OCI-LY3 (cell line): ENCODE measurements at regions not wholly inside any gene's neighbourhood (a gene's known extent, or its start where the extent isn't known, plus 50 kb on each side); places are given as distances from the start of the nearest gene placed in this dataset.

ENCODE experiments used
- EZH2phosphoT487 ChIP-seq: fragments of 200-600 bp; shearing (Covaris generic); IDR thresholded peaks from 2 replicates; pipeline ENCODE4 v1.6.1; 2018; ENCODE audit warnings: antibody characterized with exemption, mixed run types, low read depth
- TF ChIP-seq, protein P1 (sequence below): fragments of 200-600, 300-600 bp; sonication (generic); IDR thresholded peaks from 2 replicates; pipeline ENCODE4 v1.5.1; 2014; ENCODE audit warnings: antibody characterized with exemption, low read length, low read depth

DNA sequence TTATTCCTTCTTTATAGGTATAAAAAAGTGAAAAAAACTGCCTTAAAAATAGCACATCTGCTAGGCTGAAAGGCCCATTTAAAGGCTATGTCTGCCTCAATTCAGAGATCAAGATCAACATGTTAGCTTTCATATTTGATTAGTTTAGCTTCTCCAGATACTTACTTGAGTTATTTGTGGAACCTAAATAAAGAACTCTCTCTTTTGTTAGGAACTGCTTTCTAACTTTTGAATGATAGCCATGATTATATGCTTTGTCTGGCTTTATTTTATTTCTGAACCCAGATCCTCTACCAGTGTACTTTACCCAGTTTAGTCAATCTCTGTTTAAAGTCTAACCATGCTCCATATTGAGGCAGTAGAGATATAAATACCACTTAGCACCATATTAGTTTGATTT lies 515.5 kb upstream of the SEMA3D start:
- TF ChIP-seq, protein P1, sequence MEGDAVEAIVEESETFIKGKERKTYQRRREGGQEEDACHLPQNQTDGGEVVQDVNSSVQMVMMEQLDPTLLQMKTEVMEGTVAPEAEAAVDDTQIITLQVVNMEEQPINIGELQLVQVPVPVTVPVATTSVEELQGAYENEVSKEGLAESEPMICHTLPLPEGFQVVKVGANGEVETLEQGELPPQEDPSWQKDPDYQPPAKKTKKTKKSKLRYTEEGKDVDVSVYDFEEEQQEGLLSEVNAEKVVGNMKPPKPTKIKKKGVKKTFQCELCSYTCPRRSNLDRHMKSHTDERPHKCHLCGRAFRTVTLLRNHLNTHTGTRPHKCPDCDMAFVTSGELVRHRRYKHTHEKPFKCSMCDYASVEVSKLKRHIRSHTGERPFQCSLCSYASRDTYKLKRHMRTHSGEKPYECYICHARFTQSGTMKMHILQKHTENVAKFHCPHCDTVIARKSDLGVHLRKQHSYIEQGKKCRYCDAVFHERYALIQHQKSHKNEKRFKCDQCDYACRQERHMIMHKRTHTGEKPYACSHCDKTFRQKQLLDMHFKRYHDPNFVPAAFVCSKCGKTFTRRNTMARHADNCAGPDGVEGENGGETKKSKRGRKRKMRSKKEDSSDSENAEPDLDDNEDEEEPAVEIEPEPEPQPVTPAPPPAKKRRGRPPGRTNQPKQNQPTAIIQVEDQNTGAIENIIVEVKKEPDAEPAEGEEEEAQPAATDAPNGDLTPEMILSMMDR = no peak
- no peak for TF ChIP-seq EZH2phosphoT487
